Ovary (tissue), 7 donors: ENCODE measurements at regions not wholly inside any gene's neighbourhood (a gene's known extent, or its start where the extent isn't known, plus 50 kb on each side); places are given as distances from the start of the nearest gene placed in this dataset.
"Not testable (repeated sequence)": the region's sequence is repeated elsewhere in the genome, so short reads cannot be mapped to it uniquely, and the experiment has no call there.

Source experiments
- DNase-seq, 5 donors: peaks; one replicate each; pipeline ENCODE4 v3.0.0-alpha.2; 2019 to 2020
- H3K27ac ChIP-seq, 2 donors: fragments of 200-600 bp; one replicate each; pipeline versions ENCODE4 v1.5.1 to v1.8.0; 2019 to 2022
- H3K27me3 ChIP-seq: fragments of 200-600 bp; one replicate; pipeline ENCODE4 v1.8.0; 2022
- H3K36me3 ChIP-seq: fragments of 200-600 bp; sonication (generic); one replicate; pipeline ENCODE4 v1.5.1; 2019
- H3K4me1 ChIP-seq: one replicate; pipeline ENCODE4 v1.8.1; 2013; ENCODE audit warnings: mild to moderate bottlenecking, moderate library complexity; ENCODE audit not compliant: insufficient read depth
- H3K4me3 ChIP-seq: fragments of 200-600 bp; sonication (generic); one replicate; pipeline ENCODE4 v1.5.1; 2017
- H3K9me3 ChIP-seq, 2 donors: fragments of 200-600 bp in 1 of 2; sonication (generic) in 1 of 2; one replicate each; pipeline versions ENCODE4 v1.5.1 to v1.8.1; 2013 to 2019; ENCODE audit warnings: mild to moderate bottlenecking in 1 of 2, moderate library complexity in 1 of 2
- CTCF ChIP-seq, 3 donors: fragments of 450-650 bp in 2 of 3; fragments of 200-600 bp in 1 of 3; IDR thresholded peaks; one replicate each; pipeline versions ENCODE4 v1.5.1 to v1.8.0; 2016 to 2022; ENCODE audit warnings: antibody characterized with exemption in 3 of 3, mild to moderate bottlenecking in 1 of 3
- EP300 ChIP-seq: sonication (generic); formaldehyde crosslinking; IDR thresholded peaks from one replicate; pipeline ENCODE4 v1.6.1; 2017; ENCODE audit warnings: antibody characterized with exemption
- POLR2A ChIP-seq: fragments of 450-650 bp; IDR thresholded peaks from one replicate; pipeline ENCODE4 v1.6.1; 2017; ENCODE audit warnings: antibody characterized with exemption, mild to moderate bottlenecking, moderate library complexity
- WGBS, 3 donors: extraction: QIAGEN DNeasy Blood & Tissue Kit in 1 of 3; methylation state at CpG; one replicate each; pipeline versions ENCODE4 v1.1.5 to v1.1.7; 2013 to 2017; 5-methylcytosine and 5-hydroxymethylcytosine counted together
- intact Hi-C, 4 donors: fragments of 100-400 bp; cut with DNase I; formaldehyde crosslinking; loops; one replicate each; pipeline versions ENCODE4 v1.11.0 to v1.15.1; 2022 to 2023
- donor health status: DM: no; HTN: no; CAD: no; lungs with moderate emphysema.
- donor health status: DM: no; HTN: no; CAD: no.
- donor health status: Bipolar disorder and iron deficiency.
- donor health status: DM: no; HTN: no; CAD: no.
- donor health status: DM: yes; HTN: yes; CAD: no.

- Histone ChIP-seq H3K4me1 (no peaks in the 10 kb centered on the region), H3K27me3 (no peaks in the 10 kb centered on the region), H3K9me3 (no peaks in the 10 kb centered on the region), H3K36me3 (no peaks in the 10 kb centered on the region), H3K27ac (no peak overlapping the region), H3K4me3 (no peak overlapping the region)
- intact Hi-C loops: no loop called here
- TF ChIP-seq EP300 (no peak), POLR2A (no peak), CTCF (IDR thresholded peaks at IDR 0.05) (no peak)
- DNase-seq: no peak
- WGBS, 3 donors: 7 to 23% (median 8%) methylated on average over 1 of the region's 1 CpG
Observed at GRCh38 chr6:8814440-8815000, 379.2 kb upstream of the SLC35B3 start.

GRCh38 chr6:8810325-8810724 lies 375.0 kb upstream of the SLC35B3 start:
- no peaks in the 10 kb centered on the region for H3K36me3 ChIP-seq
- H3K4me1 ChIP-seq: no peaks in the 10 kb centered on the region
- intact Hi-C loops: no loop called here
- no peak overlapping the region for H3K4me3 ChIP-seq
- no peak overlapping the region for H3K27ac ChIP-seq
- TF ChIP-seq EP300: no peak
- TF ChIP-seq POLR2A: no peak
- TF ChIP-seq CTCF (IDR thresholded peaks at IDR 0.05): no peak
- no peaks in the 10 kb centered on the region for H3K9me3 ChIP-seq
- WGBS, 3 donors: 74 to 82% (median 75%) methylated on average over 4 of the region's 4 CpGs
- DNase-seq: no peak
- no peaks in the 10 kb centered on the region for H3K27me3 ChIP-seq

GRCh38 chr6:8809662-8810061 lies 374.3 kb upstream of the SLC35B3 start:
- H3K27ac ChIP-seq: no peak overlapping the region
- TF ChIP-seq EP300 (no peak), CTCF (IDR thresholded peaks at IDR 0.05) (no peak), POLR2A (no peak)
- no peaks in the 10 kb centered on the region for H3K27me3 ChIP-seq
- H3K36me3 ChIP-seq: no peaks in the 10 kb centered on the region
- H3K4me1 ChIP-seq: no peaks in the 10 kb centered on the region
- no peaks in the 10 kb centered on the region for H3K9me3 ChIP-seq
- no peak for DNase-seq
- no peak overlapping the region for H3K4me3 ChIP-seq
- 68 to 81% (median 74%) methylated on average over 4 of the region's 4 CpGs for WGBS, 3 donors
- intact Hi-C loops: no loop called here

- Histone ChIP-seq H3K36me3 (no peaks in the 10 kb centered on the region), H3K27me3 (no peaks in the 10 kb centered on the region), H3K4me3 (no peak overlapping the region), H3K4me1 (no peaks in the 10 kb centered on the region), H3K27ac (no peak overlapping the region), H3K9me3 (no peaks in the 10 kb centered on the region)
- intact Hi-C loops: no loop called here
- TF ChIP-seq EP300: no peak
- no peak for TF ChIP-seq POLR2A
- TF ChIP-seq CTCF (IDR thresholded peaks at IDR 0.05): no peak
- DNase-seq: no peak
- WGBS, 3 donors: 89 to 96% (median 93%) methylated on average over 2 of the region's 2 CpGs
Observed at GRCh38 chr6:8803181-8803760, 367.9 kb upstream of the SLC35B3 start.

- H3K27me3 ChIP-seq, H3K4me1 ChIP-seq, H3K36me3 ChIP-seq, H3K4me3 ChIP-seq, H3K9me3 ChIP-seq, H3K27ac ChIP-seq, intact Hi-C loops, DNase-seq: not testable (repeated sequence)
- 82 to 86% (median 85%) methylated on average over 4 of the region's 4 CpGs for WGBS, 3 donors
Observed at GRCh38 chr6:8802397-8802796, 367.1 kb upstream of the SLC35B3 start.
